Activated T-cell treated with anti-CD3 and anti-CD28 coated beads, Interleukin-2, amount 50 U/mL, for 72 hours (primary cell): ENCODE measurements at regions not wholly inside any gene's neighbourhood (a gene's known extent, or its start where the extent isn't known, plus 50 kb on each side); places are given as distances from the start of the nearest gene placed in this dataset.

Experiments used
- ATAC-seq, 2 donors: fragments of 150-1000 bp; cut with Tn5 transposase; replicated peaks in 1 of 2; 2 replicates each; pipeline ENCODE4 v1.10.0; 2021; ENCODE audit warnings: moderate library complexity in 2 of 2, mild to moderate bottlenecking in 1 of 2
- DNase-seq, 2 donors: peaks; one replicate each; pipeline ENCODE4 v3.0.0; 2021 to 2022; ENCODE audit warnings: mixed read lengths in 1 of 2
- H3K27ac Mint-ChIP-seq: one replicate; pipeline ENCODE4 v1.8.0; 2022; ENCODE audit warnings: mild to moderate bottlenecking, moderate library complexity, mixed read lengths
- H3K27me3 Mint-ChIP-seq: one replicate; pipeline ENCODE4 v1.8.0; 2022; ENCODE audit warnings: low read depth, mixed read lengths
- H3K36me3 Mint-ChIP-seq, 2 donors: one replicate each; pipeline ENCODE4 v1.8.0; 2022; ENCODE audit warnings: mixed read lengths in 2 of 2, mild to moderate bottlenecking in 1 of 2; ENCODE audit not compliant: insufficient read depth in 2 of 2
- H3K4me1 Mint-ChIP-seq: one replicate; pipeline ENCODE4 v1.8.0; 2022; ENCODE audit warnings: low read depth, mixed read lengths
- H3K4me3 Mint-ChIP-seq, 2 donors: one replicate each; pipeline ENCODE4 v1.8.0; 2022; ENCODE audit warnings: mild to moderate bottlenecking in 2 of 2, mixed read lengths in 2 of 2, moderate library complexity in 2 of 2
- H3K9me3 Mint-ChIP-seq, 2 donors: one replicate each; pipeline ENCODE4 v1.8.0; 2022; ENCODE audit warnings: mixed read lengths in 2 of 2

- no peak for ATAC-seq
- DNase-seq: no peak
- H3K4me3 Mint-ChIP-seq: no peak overlapping the region
- no peaks in the 10 kb centered on the region for H3K9me3 Mint-ChIP-seq
- H3K27ac Mint-ChIP-seq: no peak overlapping the region
- H3K36me3 Mint-ChIP-seq: no peaks in the 10 kb centered on the region
- no peaks in the 10 kb centered on the region for H3K27me3 Mint-ChIP-seq
- peaks cover 8% of the 10 kb centered on the region for H3K4me1 Mint-ChIP-seq
Observed at GRCh38 chr5:42963412-42963811, 76.7 kb downstream of the ANXA2R start.

- DNase-seq (no peak), ATAC-seq (no peak)
- peak overlapping the region in 1 of 2 donors; percentile 11 for H3K4me3 Mint-ChIP-seq
- peak overlapping the region; percentile 34 for H3K27ac Mint-ChIP-seq
- H3K36me3 Mint-ChIP-seq: no peaks in the 10 kb centered on the region
- H3K27me3 Mint-ChIP-seq: no peaks in the 10 kb centered on the region
- peaks cover 8% of the 10 kb centered on the region for H3K4me1 Mint-ChIP-seq
- no peaks in the 10 kb centered on the region for H3K9me3 Mint-ChIP-seq
Observed at GRCh38 chr5:42962124-42962523, 78.0 kb downstream of the ANXA2R start.

- no peaks in the 10 kb centered on the region for H3K4me1 Mint-ChIP-seq
- H3K27me3 Mint-ChIP-seq: no peaks in the 10 kb centered on the region
- ATAC-seq: no peak
- H3K4me3 Mint-ChIP-seq: no peak overlapping the region
- DNase-seq: no peak
- H3K9me3 Mint-ChIP-seq: no peaks in the 10 kb centered on the region
- no peaks in the 10 kb centered on the region for H3K36me3 Mint-ChIP-seq
- no peak overlapping the region for H3K27ac Mint-ChIP-seq
Observed at GRCh38 chr5:42960506-42960905, 79.6 kb downstream of the ANXA2R start.

- peaks cover 0 to 1% of the 10 kb centered on the region in 2 donors for H3K9me3 Mint-ChIP-seq
- no peak overlapping the region for H3K4me3 Mint-ChIP-seq
- H3K4me1 Mint-ChIP-seq: peaks cover 16% of the 10 kb centered on the region
- DNase-seq (no peak), ATAC-seq (no peak)
- no peaks in the 10 kb centered on the region for H3K27me3 Mint-ChIP-seq
- H3K36me3 Mint-ChIP-seq: peaks cover 6 to 7% of the 10 kb centered on the region in 2 donors
- peak overlapping the region; percentile 12 for H3K27ac Mint-ChIP-seq
Observed at GRCh38 chr5:42956551-42956950, 83.6 kb downstream of the ANXA2R start.

- no peak overlapping the region for H3K27ac Mint-ChIP-seq
- H3K27me3 Mint-ChIP-seq: no peaks in the 10 kb centered on the region
- H3K4me1 Mint-ChIP-seq: peaks cover 38% of the 10 kb centered on the region
- DNase-seq: no peak
- peaks cover 7 to 8% of the 10 kb centered on the region in 2 donors for H3K36me3 Mint-ChIP-seq
- H3K9me3 Mint-ChIP-seq: peaks cover 0 to 1% of the 10 kb centered on the region in 2 donors
- no peak for ATAC-seq
- peak overlapping the region; percentile 95 to 97 for H3K4me3 Mint-ChIP-seq
Observed at GRCh38 chr5:42953041-42953440, 87.1 kb downstream of the ANXA2R start.

GRCh38 chr5:42952578-42952974 lies 87.5 kb downstream of the ANXA2R start:
- Mint-ChIP-seq H3K4me1 (peaks cover 38% of the 10 kb centered on the region), H3K36me3 (peaks cover 7 to 8% of the 10 kb centered on the region in 2 donors), H3K27me3 (no peaks in the 10 kb centered on the region), H3K9me3 (peaks cover 0 to 1% of the 10 kb centered on the region in 2 donors), H3K4me3 (peak overlapping the region; percentile 95 to 97), H3K27ac (peak overlapping the region; percentile 98)
- ATAC-seq: no peak
- no peak for DNase-seq

- Mint-ChIP-seq H3K27me3 (no peaks in the 10 kb centered on the region), H3K36me3 (peaks cover 7 to 8% of the 10 kb centered on the region in 2 donors), H3K4me3 (peak overlapping the region; percentile 95 to 97), H3K9me3 (peaks cover 0 to 1% of the 10 kb centered on the region in 2 donors), H3K4me1 (peaks cover 38% of the 10 kb centered on the region), H3K27ac (peak overlapping the region; percentile 98)
- peak; percentile 80 to 85 for DNase-seq
- peak; percentile 54 to 63 for ATAC-seq
Observed at GRCh38 chr5:42951293-42951840, 88.8 kb downstream of the ANXA2R start.

GRCh38 chr5:42950456-42951292 lies 89.4 kb downstream of the ANXA2R start:
- H3K9me3 Mint-ChIP-seq: peaks cover 0 to 1% of the 10 kb centered on the region in 2 donors
- peaks cover 7 to 8% of the 10 kb centered on the region in 2 donors for H3K36me3 Mint-ChIP-seq
- DNase-seq (peak; percentile 73 to 76), ATAC-seq (peak; percentile 63 to 71)
- H3K27me3 Mint-ChIP-seq: no peaks in the 10 kb centered on the region
- H3K27ac Mint-ChIP-seq: peak overlapping the region; percentile 98
- H3K4me3 Mint-ChIP-seq: peak overlapping the region; percentile 95 to 97
- peaks cover 38% of the 10 kb centered on the region for H3K4me1 Mint-ChIP-seq

GRCh38 chr5:42950116-42950455 lies 90.0 kb downstream of the ANXA2R start:
- Mint-ChIP-seq H3K4me3 (peak overlapping the region; percentile 95 to 97), H3K4me1 (peaks cover 38% of the 10 kb centered on the region), H3K27me3 (no peaks in the 10 kb centered on the region), H3K9me3 (no peaks in the 10 kb centered on the region), H3K36me3 (peaks cover 7 to 8% of the 10 kb centered on the region in 2 donors), H3K27ac (peak overlapping the region; percentile 98)
- ATAC-seq (no peak), DNase-seq (no peak)

- H3K36me3 Mint-ChIP-seq: peaks cover 7 to 8% of the 10 kb centered on the region in 2 donors
- H3K27me3 Mint-ChIP-seq: peaks cover 3% of the 10 kb centered on the region
- H3K9me3 Mint-ChIP-seq: no peaks in the 10 kb centered on the region
- peaks cover 38% of the 10 kb centered on the region for H3K4me1 Mint-ChIP-seq
- DNase-seq (peak; percentile 65 to 70), ATAC-seq (peak; percentile 39 to 54)
- peak overlapping the region; percentile 95 to 97 for H3K4me3 Mint-ChIP-seq
- peak overlapping the region; percentile 98 for H3K27ac Mint-ChIP-seq
Observed at GRCh38 chr5:42949348-42950115, 90.6 kb downstream of the ANXA2R start.

- peak overlapping the region; percentile 95 to 97 for H3K4me3 Mint-ChIP-seq
- H3K27ac Mint-ChIP-seq: peak overlapping the region; percentile 98
- DNase-seq (no peak), ATAC-seq (no peak)
- H3K9me3 Mint-ChIP-seq: no peaks in the 10 kb centered on the region
- H3K27me3 Mint-ChIP-seq: peaks cover 9% of the 10 kb centered on the region
- H3K36me3 Mint-ChIP-seq: peaks cover 7 to 8% of the 10 kb centered on the region in 2 donors
- peaks cover 38% of the 10 kb centered on the region for H3K4me1 Mint-ChIP-seq
Observed at GRCh38 chr5:42948961-42949347, 91.2 kb downstream of the ANXA2R start.

GRCh38 chr5:42944989-42945388 lies 95.1 kb downstream of the ANXA2R start:
- Mint-ChIP-seq H3K4me1 (peaks cover 11% of the 10 kb centered on the region), H3K9me3 (no peaks in the 10 kb centered on the region), H3K27me3 (peaks cover 12% of the 10 kb centered on the region), H3K36me3 (no peaks in the 10 kb centered on the region), H3K27ac (no peak overlapping the region), H3K4me3 (no peak overlapping the region)
- ATAC-seq (no peak), DNase-seq (no peak)
